ENCODE measurements at regions not wholly inside any gene's neighbourhood (a gene's known extent, or its start where the extent isn't known, plus 50 kb on each side); places are given as distances from the start of the nearest gene placed in this dataset.

DNA sequence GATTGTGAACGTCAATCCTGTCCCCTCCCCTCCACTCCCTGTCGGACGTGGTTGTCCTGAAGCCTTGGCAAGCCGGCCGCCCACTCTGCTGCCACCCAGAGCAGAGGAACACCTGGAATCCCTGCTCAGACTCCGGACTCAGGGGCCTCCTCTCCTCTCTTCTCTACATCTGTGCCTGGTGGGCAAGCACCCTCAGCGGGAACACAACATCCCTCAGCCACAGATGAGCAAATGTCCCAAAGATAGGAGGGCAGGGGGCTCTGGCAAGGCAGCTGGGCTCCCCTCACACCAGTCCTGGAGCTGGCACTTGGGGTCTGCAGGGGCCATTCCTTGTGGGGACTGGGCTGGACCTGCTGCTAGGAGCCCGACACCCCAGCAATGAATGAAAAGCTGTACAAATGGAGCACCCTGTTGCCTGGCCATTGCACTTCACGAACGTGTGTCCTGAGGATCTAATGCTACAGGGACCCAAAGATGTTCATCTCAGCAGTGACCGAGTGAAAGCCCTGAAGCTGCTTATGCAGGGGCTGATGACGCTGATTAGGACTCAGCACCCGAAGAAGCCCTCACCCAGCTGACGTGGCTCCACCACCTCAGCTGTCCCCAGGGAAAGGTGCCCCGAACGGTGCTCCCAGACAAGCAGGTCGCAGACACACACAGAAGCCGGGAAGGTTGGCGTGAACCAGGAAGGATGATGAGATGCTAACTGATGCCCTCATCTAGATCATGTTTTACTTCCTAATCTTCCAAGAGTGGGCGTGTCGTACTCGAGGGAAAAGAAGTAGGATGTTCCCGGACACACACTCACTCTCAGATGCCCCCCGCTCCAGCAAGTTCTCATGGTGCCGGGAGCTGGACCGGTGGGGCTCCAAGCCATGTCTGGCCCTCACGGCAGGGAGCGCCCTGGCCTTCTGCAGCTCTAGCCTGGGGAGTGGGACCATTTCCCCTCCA is 177.0 kb upstream of the PPP1R26 start:
- Histone ChIP-seq H4K20me1 (ENCODE audit: control insufficient read depth, insufficient read depth, low read length, poor library complexity, severe bottlenecking) (no peaks in the 10 kb centered on the region), H3K4me3 (ENCODE audit: control extremely low read depth in 1 of 5, extremely low read depth in 1 of 5, insufficient read depth in 1 of 5, low read depth in 2 of 5, low read length in 4 of 5) (no peak overlapping the region), H3K36me3 (replicated peaks in 1 of 2; ENCODE audit: control extremely low read depth in 1 of 2, control insufficient read depth in 1 of 2, extremely low read depth in 1 of 2, insufficient read depth in 2 of 2, low read length in 1 of 2) (no peaks in the 10 kb centered on the region), H3K9me3 (ENCODE audit: control extremely low read depth in 1 of 3, control insufficient read depth in 2 of 3, insufficient read depth in 1 of 3, low read length in 2 of 3) (no peaks in the 10 kb centered on the region), H3K79me2 (ENCODE audit: control insufficient read depth, insufficient read depth, low read length) (no peaks in the 10 kb centered on the region), H2AFZ (ENCODE audit: insufficient read depth, low read depth, low read length, poor library complexity, severe bottlenecking) (no peak overlapping the region), H3K4me2 (replicated peaks; ENCODE audit: low read depth, low read length, poor library complexity, severe bottlenecking) (no peak overlapping the region), H3K27ac (ENCODE audit: low read length in 2 of 2) (no peak overlapping the region), H3K9ac (ENCODE audit: low read length) (no peak overlapping the region), H3K4me1 (ENCODE audit: control insufficient read depth in 2 of 2, insufficient read depth in 2 of 2, low read length in 2 of 2) (no peaks in the 10 kb centered on the region), H3K27me3 (replicated peaks in 1 of 4; ENCODE audit: control extremely low read depth in 1 of 4, control insufficient read depth in 3 of 4, insufficient read depth in 4 of 4, low read length in 3 of 4) (no peaks in the 10 kb centered on the region)
- Mint-ChIP-seq H3K4me3 (no peak overlapping the region), H3K9me3 (ENCODE audit: insufficient read depth) (no peaks in the 10 kb centered on the region), H3K4me1 (no peaks in the 10 kb centered on the region), H3K27ac (no peak overlapping the region), H3K27me3 (peaks cover 22% of the 10 kb centered on the region)
- intact Hi-C loops (cut with micrococcal nuclease), result no loop called here
- ChIA-PET CTCF (no interaction called here), POLR2A (no interaction called here)
- ATAC-seq (ENCODE audit: low read depth) (no peak), DNase-seq (no peak)
- 86% methylated on average over 28 of the region's 28 CpGs for WGBS (ENCODE audit: insufficient coverage)
- no peak for TF ChIP-seq EZH2 (IDR thresholded peaks at IDR 0.05; ENCODE audit: borderline replicate concordance, insufficient read depth, low read depth, low read length, poor library complexity, severe bottlenecking)

DNA sequence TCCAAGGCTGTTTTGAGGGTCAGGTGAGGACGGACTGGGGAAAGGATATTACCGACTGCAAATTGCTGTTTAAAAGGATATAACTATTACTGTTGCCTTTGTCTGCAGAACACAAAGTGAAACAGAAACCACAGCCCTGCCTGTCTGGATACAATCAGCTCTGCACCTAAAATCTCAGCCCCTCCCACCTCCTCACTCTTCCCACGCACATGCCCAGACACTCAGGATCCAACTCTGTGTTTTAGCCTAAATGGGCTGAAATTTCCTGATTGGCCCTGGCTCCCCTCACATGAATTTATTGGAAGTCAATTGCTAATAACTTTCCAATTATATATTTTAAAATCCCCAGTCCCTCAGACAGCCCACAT is 176.3 kb upstream of the PPP1R26 start:
- H3K9ac ChIP-seq (ENCODE audit: low read length), result no peak overlapping the region
- intact Hi-C loops (cut with micrococcal nuclease), result no loop called here
- no peaks in the 10 kb centered on the region for H3K79me2 ChIP-seq (ENCODE audit: control insufficient read depth, insufficient read depth, low read length)

More for the DNA sequence above, 176.3 kb upstream of the PPP1R26 start:
- Histone ChIP-seq H3K4me2 (replicated peaks; ENCODE audit: low read depth, low read length, poor library complexity, severe bottlenecking) (no peak overlapping the region), H3K36me3 (replicated peaks in 1 of 2; ENCODE audit: control extremely low read depth in 1 of 2, control insufficient read depth in 1 of 2, extremely low read depth in 1 of 2, insufficient read depth in 2 of 2, low read length in 1 of 2) (no peaks in the 10 kb centered on the region), H3K4me1 (ENCODE audit: control insufficient read depth in 2 of 2, insufficient read depth in 2 of 2, low read length in 2 of 2) (no peaks in the 10 kb centered on the region), H3K27ac (ENCODE audit: low read length in 2 of 2) (no peak overlapping the region), H3K4me3 (ENCODE audit: control extremely low read depth in 1 of 5, extremely low read depth in 1 of 5, insufficient read depth in 1 of 5, low read depth in 2 of 5, low read length in 4 of 5) (no peak overlapping the region), H3K9me3 (ENCODE audit: control extremely low read depth in 1 of 3, control insufficient read depth in 2 of 3, insufficient read depth in 1 of 3, low read length in 2 of 3) (no peaks in the 10 kb centered on the region), H3K27me3 (replicated peaks in 1 of 4; ENCODE audit: control extremely low read depth in 1 of 4, control insufficient read depth in 3 of 4, insufficient read depth in 4 of 4, low read length in 3 of 4) (no peaks in the 10 kb centered on the region), H2AFZ (ENCODE audit: insufficient read depth, low read depth, low read length, poor library complexity, severe bottlenecking) (no peak overlapping the region), H4K20me1 (ENCODE audit: control insufficient read depth, insufficient read depth, low read length, poor library complexity, severe bottlenecking) (no peaks in the 10 kb centered on the region)
- CTCF ChIA-PET, result no interaction called here
- H3K4me1 Mint-ChIP-seq, result no peaks in the 10 kb centered on the region
- no peak for DNase-seq
- peaks cover 19% of the 10 kb centered on the region for H3K27me3 Mint-ChIP-seq
- no peaks in the 10 kb centered on the region for H3K9me3 Mint-ChIP-seq (ENCODE audit: insufficient read depth)
- no peak overlapping the region for H3K27ac Mint-ChIP-seq
- POLR2A ChIA-PET, result no interaction called here
- WGBS (ENCODE audit: insufficient coverage), result 0% methylated on average over 1 of the region's 3 CpGs
- H3K4me3 Mint-ChIP-seq, result no peak overlapping the region
- ATAC-seq (ENCODE audit: low read depth), result no peak
- no peak for TF ChIP-seq EZH2 (IDR thresholded peaks at IDR 0.05; ENCODE audit: borderline replicate concordance, insufficient read depth, low read depth, low read length, poor library complexity, severe bottlenecking)
- TF ChIP-seq, protein P1, sequence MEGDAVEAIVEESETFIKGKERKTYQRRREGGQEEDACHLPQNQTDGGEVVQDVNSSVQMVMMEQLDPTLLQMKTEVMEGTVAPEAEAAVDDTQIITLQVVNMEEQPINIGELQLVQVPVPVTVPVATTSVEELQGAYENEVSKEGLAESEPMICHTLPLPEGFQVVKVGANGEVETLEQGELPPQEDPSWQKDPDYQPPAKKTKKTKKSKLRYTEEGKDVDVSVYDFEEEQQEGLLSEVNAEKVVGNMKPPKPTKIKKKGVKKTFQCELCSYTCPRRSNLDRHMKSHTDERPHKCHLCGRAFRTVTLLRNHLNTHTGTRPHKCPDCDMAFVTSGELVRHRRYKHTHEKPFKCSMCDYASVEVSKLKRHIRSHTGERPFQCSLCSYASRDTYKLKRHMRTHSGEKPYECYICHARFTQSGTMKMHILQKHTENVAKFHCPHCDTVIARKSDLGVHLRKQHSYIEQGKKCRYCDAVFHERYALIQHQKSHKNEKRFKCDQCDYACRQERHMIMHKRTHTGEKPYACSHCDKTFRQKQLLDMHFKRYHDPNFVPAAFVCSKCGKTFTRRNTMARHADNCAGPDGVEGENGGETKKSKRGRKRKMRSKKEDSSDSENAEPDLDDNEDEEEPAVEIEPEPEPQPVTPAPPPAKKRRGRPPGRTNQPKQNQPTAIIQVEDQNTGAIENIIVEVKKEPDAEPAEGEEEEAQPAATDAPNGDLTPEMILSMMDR (IDR thresholded peaks at IDR 0.05), result no peak
